Natural killer cell treated with Interleukin-12 subunit alpha and Interleukin-12 subunit beta and Interleukin-15 and Interleukin-18, amount 100 ng/mL, for 72 hours (primary cell): ENCODE measurements at regions not wholly inside any gene's neighbourhood (a gene's known extent, or its start where the extent isn't known, plus 50 kb on each side); places are given as distances from the start of the nearest gene placed in this dataset.

Experiments used
- ATAC-seq, 2 donors: fragments of 150-1000 bp; cut with Tn5 transposase in 1 of 2; sonication (Bioruptor Pico), chemical (Tn5 transposase) in 1 of 2; 2 replicates each; pipeline ENCODE4 v1.10.0; 2021
- DNase-seq: peaks from one replicate; pipeline ENCODE4 v3.0.0; 2022; ENCODE audit warnings: low spot score
- H3K27ac Mint-ChIP-seq, 2 donors: 1 replicate in 1 of 2; 2 replicates in 1 of 2; pipeline ENCODE4 v1.8.0; 2022; ENCODE audit warnings: mixed read lengths in 2 of 2, mild to moderate bottlenecking in 1 of 2, moderate library complexity in 1 of 2
- H3K27me3 Mint-ChIP-seq, 2 donors: 1 replicate in 1 of 2; 2 replicates in 1 of 2; pipeline ENCODE4 v1.8.0; 2022; ENCODE audit warnings: mixed read lengths in 2 of 2
- H3K36me3 Mint-ChIP-seq: one replicate; pipeline ENCODE4 v1.8.0; 2022; ENCODE audit warnings: mixed read lengths
- H3K4me1 Mint-ChIP-seq, 2 donors: 1 replicate in 1 of 2; 2 replicates in 1 of 2; pipeline ENCODE4 v1.8.0; 2022; ENCODE audit warnings: low read depth in 2 of 2, mixed read lengths in 2 of 2, mild to moderate bottlenecking in 1 of 2
- H3K4me3 Mint-ChIP-seq: one replicate; pipeline ENCODE4 v1.8.0; 2022; ENCODE audit warnings: mixed read lengths
- H3K9me3 Mint-ChIP-seq: 2 replicates; pipeline ENCODE4 v1.8.0; 2022; ENCODE audit warnings: mixed read lengths

GRCh38 chr6:170050591-170051041 lies 240.3 kb downstream of the DLL1 start:
- peaks cover 12 to 20% of the 10 kb centered on the region in 2 donors for H3K27me3 Mint-ChIP-seq
- H3K36me3 Mint-ChIP-seq, result peaks cover 4% of the 10 kb centered on the region
- DNase-seq, result no peak
- H3K4me3 Mint-ChIP-seq, result no peak overlapping the region
- H3K9me3 Mint-ChIP-seq, result no peaks in the 10 kb centered on the region
- no peak for ATAC-seq
- peaks cover 8 to 22% of the 10 kb centered on the region in 2 donors for H3K4me1 Mint-ChIP-seq
- H3K27ac Mint-ChIP-seq, result no peak overlapping the region

- peak; percentile 57 for DNase-seq
- Mint-ChIP-seq H3K9me3 (no peaks in the 10 kb centered on the region), H3K4me3 (no peak overlapping the region), H3K27ac (no peak overlapping the region), H3K36me3 (peaks cover 4% of the 10 kb centered on the region), H3K4me1 (peaks cover 7 to 19% of the 10 kb centered on the region in 2 donors), H3K27me3 (peaks cover 16 to 23% of the 10 kb centered on the region in 2 donors)
- no peak for ATAC-seq
These were observed 241.0 kb downstream of the DLL1 start for GRCh38 chr6:170049641-170050561.

- ATAC-seq, result peak in 1 of 2 donors; percentile 61
- Mint-ChIP-seq H3K27me3 (peaks cover 10 to 18% of the 10 kb centered on the region in 2 donors), H3K4me3 (no peak overlapping the region), H3K36me3 (no peaks in the 10 kb centered on the region), H3K4me1 (peaks cover 0 to 13% of the 10 kb centered on the region in 2 donors), H3K27ac (no peak overlapping the region), H3K9me3 (no peaks in the 10 kb centered on the region)
- no peak for DNase-seq
These were observed 242.1 kb downstream of the DLL1 start for GRCh38 chr6:170048615-170049256.

GRCh38 chr6:170047823-170048222 lies 243.1 kb downstream of the DLL1 start:
- ATAC-seq (no peak), DNase-seq (no peak)
- no peaks in the 10 kb centered on the region for H3K9me3 Mint-ChIP-seq
- H3K4me3 Mint-ChIP-seq, result no peak overlapping the region
- no peak overlapping the region for H3K27ac Mint-ChIP-seq
- no peaks in the 10 kb centered on the region for H3K36me3 Mint-ChIP-seq
- peaks cover 0 to 8% of the 10 kb centered on the region in 2 donors for H3K4me1 Mint-ChIP-seq
- H3K27me3 Mint-ChIP-seq, result peaks cover 10 to 13% of the 10 kb centered on the region in 2 donors

- Mint-ChIP-seq H3K27me3 (peaks cover 10 to 13% of the 10 kb centered on the region in 2 donors), H3K9me3 (no peaks in the 10 kb centered on the region), H3K27ac (no peak overlapping the region), H3K36me3 (no peaks in the 10 kb centered on the region), H3K4me3 (no peak overlapping the region), H3K4me1 (peaks cover 0 to 8% of the 10 kb centered on the region in 2 donors)
- ATAC-seq (peak in 1 of 2 donors; percentile 45), DNase-seq (peak; percentile 56)
These were observed 243.9 kb downstream of the DLL1 start for GRCh38 chr6:170046791-170047626.

GRCh38 chr6:170045981-170046667 lies 244.8 kb downstream of the DLL1 start:
- H3K4me1 Mint-ChIP-seq, result peaks cover 0 to 8% of the 10 kb centered on the region in 2 donors
- H3K36me3 Mint-ChIP-seq, result no peaks in the 10 kb centered on the region
- ATAC-seq, result no peak
- H3K27me3 Mint-ChIP-seq, result peaks cover 10 to 13% of the 10 kb centered on the region in 2 donors
- no peak overlapping the region for H3K4me3 Mint-ChIP-seq
- H3K27ac Mint-ChIP-seq, result no peak overlapping the region
- DNase-seq, result peak; percentile 20
- no peaks in the 10 kb centered on the region for H3K9me3 Mint-ChIP-seq

GRCh38 chr6:170045563-170045960 lies 245.3 kb downstream of the DLL1 start:
- ATAC-seq, result no peak
- H3K27ac Mint-ChIP-seq, result no peak overlapping the region
- peaks cover 10 to 13% of the 10 kb centered on the region in 2 donors for H3K27me3 Mint-ChIP-seq
- no peaks in the 10 kb centered on the region for H3K36me3 Mint-ChIP-seq
- no peak overlapping the region for H3K4me3 Mint-ChIP-seq
- H3K9me3 Mint-ChIP-seq, result no peaks in the 10 kb centered on the region
- H3K4me1 Mint-ChIP-seq, result peaks cover 0 to 8% of the 10 kb centered on the region in 2 donors
- no peak for DNase-seq

GRCh38 chr6:170044836-170045562 lies 245.9 kb downstream of the DLL1 start:
- Mint-ChIP-seq H3K4me3 (no peak overlapping the region), H3K27me3 (peaks cover 10 to 13% of the 10 kb centered on the region in 2 donors), H3K36me3 (no peaks in the 10 kb centered on the region), H3K27ac (no peak overlapping the region), H3K4me1 (peaks cover 0 to 8% of the 10 kb centered on the region in 2 donors), H3K9me3 (no peaks in the 10 kb centered on the region)
- ATAC-seq (no peak), DNase-seq (no peak)

- peaks cover 0 to 8% of the 10 kb centered on the region in 2 donors for H3K4me1 Mint-ChIP-seq
- DNase-seq (no peak), ATAC-seq (no peak)
- H3K36me3 Mint-ChIP-seq, result no peaks in the 10 kb centered on the region
- no peak overlapping the region for H3K27ac Mint-ChIP-seq
- H3K27me3 Mint-ChIP-seq, result peaks cover 9 to 10% of the 10 kb centered on the region in 2 donors
- no peaks in the 10 kb centered on the region for H3K9me3 Mint-ChIP-seq
- no peak overlapping the region for H3K4me3 Mint-ChIP-seq
These were observed 246.7 kb downstream of the DLL1 start for GRCh38 chr6:170043881-170044790.

- H3K4me3 Mint-ChIP-seq, result no peak overlapping the region
- H3K36me3 Mint-ChIP-seq, result no peaks in the 10 kb centered on the region
- peaks cover 0 to 8% of the 10 kb centered on the region in 2 donors for H3K4me1 Mint-ChIP-seq
- ATAC-seq, result no peak
- no peak for DNase-seq
- H3K27ac Mint-ChIP-seq, result no peak overlapping the region
- peaks cover 7 to 10% of the 10 kb centered on the region in 2 donors for H3K27me3 Mint-ChIP-seq
- no peaks in the 10 kb centered on the region for H3K9me3 Mint-ChIP-seq
These were observed 247.6 kb downstream of the DLL1 start for GRCh38 chr6:170043150-170043819.

- Mint-ChIP-seq H3K4me1 (peaks cover 0 to 8% of the 10 kb centered on the region in 2 donors), H3K27me3 (peaks cover 7 to 8% of the 10 kb centered on the region in 2 donors), H3K36me3 (no peaks in the 10 kb centered on the region), H3K9me3 (no peaks in the 10 kb centered on the region), H3K4me3 (no peak overlapping the region), H3K27ac (no peak overlapping the region)
- DNase-seq (no peak), ATAC-seq (no peak)
These were observed 248.2 kb downstream of the DLL1 start for GRCh38 chr6:170042596-170043118.
